ENCODE measurements at regions not wholly inside any gene's neighbourhood (a gene's known extent, or its start where the extent isn't known, plus 50 kb on each side); places are given as distances from the start of the nearest gene placed in this dataset.

- TF ChIP-seq CTCF (IDR thresholded peaks at IDR 0.05; ENCODE audit: low read depth, low read length, poor library complexity, severe bottlenecking) (no peak), EZH2phosphoT487 (IDR thresholded peaks at IDR 0.05; ENCODE audit: borderline replicate concordance, low read length) (no peak)
Observed at GRCh38 chr12:19792028-19792427, 352.7 kb downstream of the AEBP2 start.
